Osteocyte (in vitro differentiated cells): ENCODE measurements at regions not wholly inside any gene's neighbourhood (a gene's known extent, or its start where the extent isn't known, plus 50 kb on each side); places are given as distances from the start of the nearest gene placed in this dataset.

Experiments
- DNase-seq: peaks from one replicate; pipeline ENCODE4 v3.0.0; 2021; ENCODE audit warnings: mixed read lengths; ENCODE audit not compliant: unreplicated experiment; ENCODE audit errors: extremely low spot score
- H3K27ac Mint-ChIP-seq: one replicate; pipeline ENCODE4 v1.8.0; 2021; ENCODE audit warnings: mild to moderate bottlenecking, mixed read lengths; ENCODE audit not compliant: unreplicated experiment
- H3K27me3 Mint-ChIP-seq: one replicate; pipeline ENCODE4 v1.8.0; 2021; ENCODE audit warnings: mixed read lengths; ENCODE audit not compliant: unreplicated experiment
- H3K36me3 Mint-ChIP-seq: one replicate; pipeline ENCODE4 v1.8.0; 2021; ENCODE audit warnings: mixed read lengths; ENCODE audit not compliant: unreplicated experiment
- H3K4me1 Mint-ChIP-seq: one replicate; pipeline ENCODE4 v1.8.0; 2021; ENCODE audit warnings: mixed read lengths; ENCODE audit not compliant: unreplicated experiment
- H3K4me3 Mint-ChIP-seq: one replicate; pipeline ENCODE4 v1.8.0; 2021; ENCODE audit warnings: mild to moderate bottlenecking, moderate library complexity, mixed read lengths; ENCODE audit not compliant: unreplicated experiment
- H3K9me3 Mint-ChIP-seq: one replicate; pipeline ENCODE4 v1.8.0; 2021; ENCODE audit warnings: mixed read lengths; ENCODE audit not compliant: unreplicated experiment
- CTCF ChIP-seq: fragments of 200-600 bp; sonication (generic); IDR thresholded peaks from 2 replicates; pipeline ENCODE4 v1.5.0; 2021; ENCODE audit warnings: antibody characterized with exemption, mild to moderate bottlenecking, moderate library complexity

GRCh38 chr7:26507108-26507987 is 215.7 kb downstream of the SNX10 start:
- no peak for TF ChIP-seq CTCF
- Mint-ChIP-seq H3K27me3 (no peaks in the 10 kb centered on the region), H3K9me3 (no peaks in the 10 kb centered on the region), H3K36me3 (no peaks in the 10 kb centered on the region), H3K27ac (no peak overlapping the region), H3K4me3 (no peak overlapping the region), H3K4me1 (no peaks in the 10 kb centered on the region)
- no peak for DNase-seq

- no peaks in the 10 kb centered on the region for H3K4me1 Mint-ChIP-seq
- no peak for TF ChIP-seq CTCF
- no peak for DNase-seq
- no peaks in the 10 kb centered on the region for H3K9me3 Mint-ChIP-seq
- H3K36me3 Mint-ChIP-seq: no peaks in the 10 kb centered on the region
- H3K4me3 Mint-ChIP-seq: no peak overlapping the region
- no peak overlapping the region for H3K27ac Mint-ChIP-seq
- H3K27me3 Mint-ChIP-seq: no peaks in the 10 kb centered on the region
Observed at GRCh38 chr7:26508481-26508880, 216.8 kb downstream of the SNX10 start.

GRCh38 chr7:26508917-26509316 is 217.3 kb downstream of the SNX10 start:
- H3K27me3 Mint-ChIP-seq: no peaks in the 10 kb centered on the region
- H3K27ac Mint-ChIP-seq: no peak overlapping the region
- TF ChIP-seq CTCF: no peak
- no peak overlapping the region for H3K4me3 Mint-ChIP-seq
- no peaks in the 10 kb centered on the region for H3K36me3 Mint-ChIP-seq
- no peaks in the 10 kb centered on the region for H3K9me3 Mint-ChIP-seq
- DNase-seq: no peak
- no peaks in the 10 kb centered on the region for H3K4me1 Mint-ChIP-seq

GRCh38 chr7:26510231-26510957 is 218.7 kb downstream of the SNX10 start:
- H3K9me3 Mint-ChIP-seq: no peaks in the 10 kb centered on the region
- no peak for DNase-seq
- no peaks in the 10 kb centered on the region for H3K27me3 Mint-ChIP-seq
- no peak for TF ChIP-seq CTCF
- no peak overlapping the region for H3K4me3 Mint-ChIP-seq
- H3K27ac Mint-ChIP-seq: no peak overlapping the region
- no peaks in the 10 kb centered on the region for H3K36me3 Mint-ChIP-seq
- no peaks in the 10 kb centered on the region for H3K4me1 Mint-ChIP-seq

- no peak overlapping the region for H3K27ac Mint-ChIP-seq
- no peaks in the 10 kb centered on the region for H3K9me3 Mint-ChIP-seq
- H3K36me3 Mint-ChIP-seq: no peaks in the 10 kb centered on the region
- no peak for TF ChIP-seq CTCF
- no peaks in the 10 kb centered on the region for H3K4me1 Mint-ChIP-seq
- DNase-seq: no peak
- H3K4me3 Mint-ChIP-seq: no peak overlapping the region
- no peaks in the 10 kb centered on the region for H3K27me3 Mint-ChIP-seq
Observed at GRCh38 chr7:26511866-26512265, 220.2 kb downstream of the SNX10 start.
